ENCODE measurements at regions not wholly inside any gene's neighbourhood (a gene's known extent, or its start where the extent isn't known, plus 50 kb on each side); places are given as distances from the start of the nearest gene placed in this dataset.
"Not testable (repeated sequence)": the region's sequence is repeated elsewhere in the genome, so short reads cannot be mapped to it uniquely, and the experiment has no call there.

GRCh38 chr17:54348234-54348633, 525.5 kb downstream of the KIF2B start:
- no peak for DNase-seq (ENCODE audit: low read depth)
- TF ChIP-seq, protein P1, sequence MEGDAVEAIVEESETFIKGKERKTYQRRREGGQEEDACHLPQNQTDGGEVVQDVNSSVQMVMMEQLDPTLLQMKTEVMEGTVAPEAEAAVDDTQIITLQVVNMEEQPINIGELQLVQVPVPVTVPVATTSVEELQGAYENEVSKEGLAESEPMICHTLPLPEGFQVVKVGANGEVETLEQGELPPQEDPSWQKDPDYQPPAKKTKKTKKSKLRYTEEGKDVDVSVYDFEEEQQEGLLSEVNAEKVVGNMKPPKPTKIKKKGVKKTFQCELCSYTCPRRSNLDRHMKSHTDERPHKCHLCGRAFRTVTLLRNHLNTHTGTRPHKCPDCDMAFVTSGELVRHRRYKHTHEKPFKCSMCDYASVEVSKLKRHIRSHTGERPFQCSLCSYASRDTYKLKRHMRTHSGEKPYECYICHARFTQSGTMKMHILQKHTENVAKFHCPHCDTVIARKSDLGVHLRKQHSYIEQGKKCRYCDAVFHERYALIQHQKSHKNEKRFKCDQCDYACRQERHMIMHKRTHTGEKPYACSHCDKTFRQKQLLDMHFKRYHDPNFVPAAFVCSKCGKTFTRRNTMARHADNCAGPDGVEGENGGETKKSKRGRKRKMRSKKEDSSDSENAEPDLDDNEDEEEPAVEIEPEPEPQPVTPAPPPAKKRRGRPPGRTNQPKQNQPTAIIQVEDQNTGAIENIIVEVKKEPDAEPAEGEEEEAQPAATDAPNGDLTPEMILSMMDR (conservative IDR thresholded peaks at IDR 0.05; ENCODE audit: low read depth, low read length): no peak
- no peak overlapping the region for H3K4me3 ChIP-seq (ENCODE audit: low read length)

DNA sequence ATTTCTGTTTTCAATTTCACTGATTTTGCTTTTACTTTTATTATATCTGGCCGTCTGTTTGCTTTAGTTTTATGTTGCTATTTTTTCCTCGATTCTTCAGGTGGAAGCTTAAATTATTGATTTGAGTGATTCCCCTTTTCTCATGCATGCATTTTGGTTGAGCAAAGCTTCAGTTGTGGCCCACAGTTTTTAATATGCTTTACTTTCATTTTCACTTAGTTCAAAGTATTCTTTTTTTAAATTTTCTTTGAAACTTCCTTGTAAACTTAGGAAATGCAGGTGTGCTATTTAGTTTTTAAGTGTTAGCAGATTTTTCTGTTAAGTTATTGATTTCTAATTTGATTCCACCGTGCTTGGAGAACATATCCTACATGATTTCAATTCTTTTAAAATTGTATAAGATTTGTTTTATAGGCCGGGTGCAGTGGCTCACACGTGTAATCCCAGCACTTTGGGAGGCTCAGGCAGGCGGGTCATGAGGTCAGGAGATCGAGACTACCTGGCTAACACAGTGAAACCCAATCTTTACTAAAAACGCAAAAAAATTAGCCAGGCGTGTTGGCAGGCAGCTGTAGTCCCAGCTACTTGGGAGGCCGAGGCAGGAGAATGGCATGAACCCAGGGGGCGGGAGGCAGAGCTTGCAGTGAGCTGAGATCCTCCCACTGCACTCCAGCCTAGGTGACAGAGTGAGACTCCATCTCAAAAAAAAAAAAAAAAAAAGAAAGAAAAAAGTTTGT, 531.2 kb downstream of the KIF2B start:
- TF ChIP-seq, protein P1 (conservative IDR thresholded peaks at IDR 0.05; ENCODE audit: low read depth, low read length): no peak
- DNase-seq (ENCODE audit: low read depth): no peak
- H3K4me3 ChIP-seq (ENCODE audit: low read length): no peak overlapping the region

DNA sequence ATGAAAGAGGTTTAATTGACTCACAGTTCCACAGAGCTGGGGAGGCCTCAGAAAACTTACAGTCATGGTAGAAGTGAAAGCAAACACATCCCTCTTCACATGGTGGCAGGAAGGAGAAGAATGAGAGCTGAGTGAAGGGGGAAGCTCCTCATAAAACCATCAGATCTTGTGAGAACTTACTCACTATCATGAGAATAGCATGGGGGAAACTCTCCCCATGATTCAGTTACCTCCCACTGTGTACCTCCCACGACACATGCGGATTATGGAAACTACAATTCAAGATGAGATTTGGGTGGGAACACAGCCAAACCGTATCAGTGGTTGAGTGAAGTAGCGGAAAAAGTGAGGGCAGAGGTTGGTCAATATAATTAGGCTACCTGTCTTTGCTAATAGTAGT, 538.3 kb downstream of the KIF2B start:
- DNase-seq (ENCODE audit: low read depth); H3K4me3 ChIP-seq (ENCODE audit: low read length): not testable (repeated sequence)

DNA sequence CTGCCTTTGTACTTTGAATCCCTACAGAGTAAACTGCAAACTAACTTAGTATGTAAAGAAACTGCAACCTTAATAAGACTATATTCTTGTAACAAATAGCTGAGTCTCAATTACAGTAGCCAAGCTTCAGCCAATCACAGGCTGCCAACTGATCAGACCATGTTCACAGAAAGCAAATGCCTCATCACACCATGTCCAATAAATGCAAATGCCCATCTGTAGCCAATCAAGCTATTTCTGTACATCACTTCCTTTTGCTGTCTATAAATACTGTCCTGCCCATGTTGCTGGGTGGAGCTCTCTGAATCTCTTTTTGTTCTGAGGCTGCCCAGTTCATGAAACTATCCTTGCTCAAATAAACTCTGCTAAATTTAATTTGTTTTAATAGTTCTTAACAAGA, 531.7 kb upstream of the TOM1L1 start:
- H3K4me3 ChIP-seq (ENCODE audit: low read length): no peak overlapping the region
- no peak for DNase-seq (ENCODE audit: low read depth)
- TF ChIP-seq, protein P1 (conservative IDR thresholded peaks at IDR 0.05; ENCODE audit: low read depth, low read length): no peak

- DNase-seq (ENCODE audit: low read depth): no peak
- no peak overlapping the region for H3K4me3 ChIP-seq (ENCODE audit: low read length)
- TF ChIP-seq, protein P1 (conservative IDR thresholded peaks at IDR 0.05; ENCODE audit: low read depth, low read length): no peak
Measured at GRCh38 chr17:54372069-54372749, 528.4 kb upstream of the TOM1L1 start.

DNA sequence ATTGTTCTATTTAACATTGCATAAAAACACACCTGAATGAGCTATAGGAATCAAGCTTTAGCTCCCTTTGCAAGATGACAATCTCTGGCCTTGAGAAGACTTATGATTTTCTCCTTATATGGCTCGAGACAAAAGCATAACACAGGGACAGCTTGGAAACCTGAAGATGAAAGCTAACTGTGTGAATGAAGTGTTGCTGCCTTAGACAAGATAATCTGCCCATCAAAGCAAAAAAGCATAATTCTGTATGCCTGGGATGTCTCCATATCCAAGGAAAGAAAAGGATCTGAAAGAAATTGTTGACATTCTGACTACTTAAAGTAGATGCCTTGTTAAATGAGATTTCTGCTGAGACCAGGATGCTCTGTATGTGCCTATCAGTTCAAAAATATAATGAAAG, 526.7 kb upstream of the TOM1L1 start:
- H3K4me3 ChIP-seq (ENCODE audit: low read length): no peak overlapping the region
- TF ChIP-seq, protein P1 (conservative IDR thresholded peaks at IDR 0.05; ENCODE audit: low read depth, low read length): no peak
- DNase-seq (ENCODE audit: low read depth): no peak

DNA sequence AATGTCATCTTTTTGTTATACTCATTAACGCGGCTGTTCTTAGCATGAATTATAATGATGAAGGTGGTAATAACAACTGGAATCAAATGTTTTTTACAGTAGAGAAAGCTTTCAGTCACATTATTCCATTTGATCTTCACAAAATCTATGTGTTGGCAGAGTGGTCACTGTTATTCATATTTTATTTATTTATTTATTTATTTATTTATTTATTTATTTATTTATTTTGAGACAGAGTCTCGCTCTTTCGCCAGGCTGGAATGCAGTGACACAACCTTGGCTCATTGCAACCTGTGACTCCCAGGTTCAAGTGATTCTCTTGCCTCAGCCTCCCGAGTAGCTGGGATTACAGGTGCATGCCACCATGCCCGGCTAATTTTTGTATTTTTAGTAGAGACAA, 524.2 kb upstream of the TOM1L1 start:
- DNase-seq (ENCODE audit: low read depth); H3K4me3 ChIP-seq (ENCODE audit: low read length): not testable (repeated sequence)

GRCh38 chr17:54381482-54381881, 519.2 kb upstream of the TOM1L1 start:
- H3K4me3 ChIP-seq (ENCODE audit: low read length): no peak overlapping the region
- DNase-seq (ENCODE audit: low read depth): no peak
- TF ChIP-seq, protein P1 (conservative IDR thresholded peaks at IDR 0.05; ENCODE audit: low read depth, low read length): no peak
